HG03342 (cell line): ENCODE measurements at regions not wholly inside any gene's neighbourhood (a gene's known extent, or its start where the extent isn't known, plus 50 kb on each side); places are given as distances from the start of the nearest gene placed in this dataset.

Experiments used
- ATAC-seq: cut with Tn5 transposase; IDR thresholded peaks from one replicate; pipeline ENCODE4 v1.9.1; 2021; ENCODE audit warnings: mild to moderate bottlenecking, moderate library complexity; ENCODE audit not compliant: unreplicated experiment

DNA sequence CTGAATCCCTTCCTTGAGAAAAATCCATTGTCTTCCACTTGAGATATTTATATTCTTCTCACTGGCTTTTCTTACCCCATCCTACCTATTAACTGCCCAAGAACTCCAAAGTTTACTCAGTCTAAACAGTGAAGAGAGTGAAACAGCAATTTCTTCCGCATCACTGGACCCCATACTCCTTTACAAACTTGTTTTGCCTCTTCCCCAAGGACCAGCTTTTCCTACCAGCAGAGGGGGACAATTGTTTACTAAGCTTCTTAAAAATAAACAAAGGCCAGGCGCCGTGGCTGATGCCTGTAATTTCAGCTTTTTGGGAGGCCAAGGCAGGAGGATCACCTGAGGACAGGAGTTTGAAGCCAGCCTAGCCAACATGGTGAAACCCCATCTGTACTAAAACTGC, 52.0 kb downstream of the LRATD1 start:
- ATAC-seq, result no peak

DNA sequence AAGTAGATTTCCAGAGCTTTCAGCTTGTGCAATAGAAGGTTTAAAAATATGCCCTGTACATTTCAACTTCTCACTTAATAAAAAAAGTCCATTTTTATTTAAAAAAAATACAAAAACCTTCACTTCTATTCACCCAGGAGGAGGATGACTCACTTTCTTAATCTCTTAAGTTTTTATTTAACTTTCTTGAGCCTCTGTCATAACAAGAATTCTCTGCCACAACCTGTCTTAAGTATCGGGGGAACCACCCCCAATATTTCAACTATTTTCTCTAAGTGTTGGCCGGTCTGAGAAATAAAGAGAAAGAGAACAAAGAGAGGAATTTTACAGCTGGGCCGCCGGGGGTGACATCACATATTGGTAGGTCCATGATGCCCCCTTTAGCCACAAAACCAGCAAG, 58.4 kb downstream of the LRATD1 start:
- ATAC-seq, result no peak

DNA sequence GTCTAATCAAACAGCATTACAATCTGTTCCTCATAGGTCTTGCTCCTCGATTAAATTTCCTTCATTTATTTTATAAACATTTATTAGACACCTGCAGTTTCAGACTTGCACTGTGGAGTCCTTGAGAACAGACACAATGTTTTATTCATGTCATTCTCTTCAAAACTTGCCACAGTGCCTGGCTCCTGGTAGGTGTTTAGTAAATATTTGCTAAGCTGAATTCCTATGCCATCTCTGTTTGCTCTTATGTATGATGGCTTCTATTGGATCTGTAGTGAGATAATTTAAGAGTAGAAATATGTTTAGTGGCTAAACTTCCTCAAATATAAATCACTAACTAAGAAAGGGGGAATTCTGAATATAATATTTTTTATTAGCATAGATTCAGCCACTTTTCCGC, 61.4 kb downstream of the LRATD1 start:
- no peak for ATAC-seq

DNA sequence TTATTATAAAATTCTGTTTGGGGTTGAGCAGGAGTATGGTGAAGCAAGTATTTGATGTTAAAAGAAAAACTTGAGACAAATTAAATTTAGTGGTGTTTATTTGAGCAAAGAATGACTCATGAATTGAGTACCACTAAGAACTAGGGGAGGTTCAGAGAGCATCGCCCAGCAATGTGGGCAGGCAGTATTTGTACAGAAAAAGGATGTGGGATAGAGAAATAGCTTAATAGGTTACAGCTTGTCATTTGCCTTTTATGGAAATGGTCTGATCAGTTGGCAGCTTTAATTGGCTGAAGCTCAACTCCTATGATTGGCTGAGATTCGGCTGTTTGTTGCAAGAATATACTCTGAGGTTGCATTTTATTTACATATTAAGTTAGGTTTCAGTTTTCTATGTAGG, 68.2 kb downstream of the LRATD1 start:
- ATAC-seq, result no peak

DNA sequence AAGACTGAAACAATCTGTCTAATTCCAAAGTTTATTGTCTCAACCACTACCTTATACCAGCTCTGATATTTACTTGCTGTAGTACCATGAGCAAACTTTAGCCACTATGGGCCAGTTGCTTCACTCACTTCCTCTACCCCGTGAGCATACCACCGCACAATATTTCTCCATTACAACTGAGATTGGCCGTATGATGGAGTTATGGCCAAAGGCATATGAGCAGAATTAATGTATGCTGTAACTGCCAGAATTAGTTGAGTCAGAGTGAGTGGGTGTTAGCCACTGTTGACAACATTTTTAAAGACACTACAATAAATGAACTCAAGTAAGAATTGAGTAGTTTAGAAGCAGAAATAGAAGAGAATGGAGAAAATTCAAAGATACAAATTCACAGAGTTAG, 69.7 kb downstream of the LRATD1 start:
- no peak for ATAC-seq

DNA sequence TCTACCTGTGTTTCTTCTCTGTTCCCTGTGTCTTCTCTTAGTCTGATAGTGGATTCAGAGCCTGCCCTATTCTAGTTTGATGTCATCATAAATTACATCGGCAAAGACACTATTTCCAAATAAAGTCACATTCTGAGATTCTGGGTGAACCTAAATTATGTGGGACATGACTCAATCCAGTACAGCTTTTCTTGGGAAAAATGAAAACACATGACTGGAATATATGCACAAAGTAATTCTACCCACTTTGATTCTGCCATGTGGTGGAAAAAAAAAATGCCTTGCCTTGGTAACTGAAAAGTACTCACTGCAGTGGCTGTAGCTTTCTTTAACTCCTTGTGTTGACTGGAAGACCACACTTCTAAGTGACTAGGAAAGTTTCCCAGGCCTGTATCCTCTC, 73.7 kb downstream of the LRATD1 start:
- ATAC-seq, result no peak

DNA sequence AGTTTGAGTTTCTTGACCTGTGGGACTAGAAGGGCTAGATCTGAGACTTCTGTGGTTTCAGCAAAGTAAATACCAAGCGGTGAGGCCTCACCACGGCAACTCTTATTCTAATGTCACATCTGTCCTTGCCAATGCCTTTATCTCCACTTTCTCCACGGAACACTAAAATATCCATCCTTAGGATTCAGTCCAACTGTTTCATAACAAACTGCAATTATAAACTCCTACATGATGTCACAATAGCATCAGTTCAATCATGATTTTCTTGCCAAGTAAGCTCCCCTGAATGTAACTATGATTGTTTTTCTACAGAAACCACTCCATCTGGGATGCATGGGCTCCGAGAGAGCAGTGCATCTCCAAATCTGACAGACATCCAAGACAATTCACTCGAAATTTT, 79.6 kb downstream of the LRATD1 start:
- no peak for ATAC-seq

DNA sequence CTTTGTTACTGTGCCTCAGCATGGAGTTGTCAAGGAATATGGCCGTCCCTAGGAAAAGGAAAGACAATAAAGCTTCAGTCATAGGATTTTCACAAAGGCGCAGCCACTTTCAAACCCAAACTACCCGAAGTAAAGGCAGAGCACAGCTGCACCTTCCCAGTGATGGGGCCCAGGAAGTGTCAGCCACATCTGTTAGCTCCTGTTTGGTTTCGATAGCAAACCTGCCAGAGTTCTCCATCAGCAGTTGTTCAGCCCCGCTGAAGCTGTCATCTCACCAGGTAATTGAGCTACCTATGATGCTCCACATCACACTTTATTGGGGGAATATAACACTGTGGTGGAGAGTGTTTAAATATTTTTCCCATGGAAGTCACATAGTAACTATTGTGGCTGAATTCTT, 80.7 kb downstream of the LRATD1 start:
- no peak for ATAC-seq

DNA sequence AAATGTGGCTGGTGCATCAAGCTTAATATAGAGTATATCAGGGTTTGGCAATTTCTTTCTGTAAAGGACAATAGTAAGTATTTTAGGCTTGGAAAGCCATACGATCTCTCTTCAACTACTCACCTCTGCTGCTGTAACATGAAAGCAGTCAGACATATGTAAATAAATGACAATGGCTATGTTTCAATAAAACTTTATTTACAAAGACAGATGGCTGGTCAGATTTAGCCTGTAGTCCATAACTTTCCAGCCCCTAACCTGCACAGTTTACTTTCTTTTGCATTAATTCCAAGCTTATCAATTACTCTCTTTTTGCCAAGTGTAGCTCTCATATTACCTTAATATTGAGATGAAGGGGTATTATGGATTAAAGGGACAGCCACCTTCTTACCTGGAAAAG, 83.1 kb downstream of the LRATD1 start:
- no peak for ATAC-seq

DNA sequence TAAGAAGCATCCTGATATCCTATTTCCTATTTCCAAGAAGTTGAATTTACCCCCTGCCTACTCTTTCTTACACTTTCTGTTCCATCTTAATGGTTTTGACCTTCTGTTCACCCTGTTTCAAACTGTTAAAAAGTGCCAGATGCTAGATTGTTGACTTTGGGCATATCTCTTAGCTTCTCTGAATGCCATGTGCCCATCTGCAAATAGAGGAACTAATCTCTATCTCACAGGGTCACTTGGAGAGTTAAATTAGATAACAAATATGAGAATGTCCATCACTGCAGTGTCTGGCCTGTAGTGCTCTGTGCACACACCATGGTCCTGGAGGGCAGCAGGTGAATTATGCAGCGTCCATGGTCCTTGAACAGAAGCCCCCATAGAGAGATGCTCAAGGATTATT, 83.8 kb downstream of the LRATD1 start:
- ATAC-seq, result no peak

DNA sequence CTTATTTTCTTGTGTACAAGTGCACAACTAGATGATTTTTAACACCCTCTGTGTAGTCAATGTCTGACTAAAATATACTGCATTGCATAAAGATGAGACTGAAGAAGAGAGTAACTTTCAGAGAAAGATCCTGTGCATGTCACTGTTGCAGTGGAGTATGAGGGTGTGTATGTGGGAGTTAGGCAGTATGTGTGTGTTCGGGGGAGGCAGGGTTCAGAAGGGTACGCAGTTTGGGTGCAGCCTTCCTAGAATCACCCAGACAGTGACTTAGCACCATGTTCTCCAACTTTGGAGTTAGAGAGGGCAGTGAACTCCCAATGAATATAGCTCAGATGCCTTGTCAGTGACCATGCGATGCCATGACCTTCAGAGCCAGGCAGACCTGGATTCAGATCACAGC, 84.6 kb downstream of the LRATD1 start:
- ATAC-seq, result no peak

DNA sequence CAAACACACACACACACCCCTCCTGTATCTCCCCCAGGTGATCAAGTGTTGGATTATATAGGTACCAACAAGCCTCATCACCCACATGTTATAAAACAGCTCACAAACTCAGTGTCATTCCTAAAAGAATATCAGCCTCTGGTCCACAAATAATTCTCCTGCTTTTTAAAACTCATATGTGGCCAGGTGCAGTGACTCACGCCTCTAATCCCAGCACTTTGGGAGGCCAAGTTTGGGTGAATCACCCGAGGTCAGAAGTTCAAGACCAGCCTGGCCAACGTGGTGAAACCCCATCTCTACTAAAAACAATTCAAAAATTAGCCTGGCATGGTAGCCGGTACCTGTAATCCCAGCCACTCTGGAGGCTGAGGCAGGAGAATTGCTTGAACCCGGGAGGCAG, 87.8 kb downstream of the LRATD1 start:
- no peak for ATAC-seq

DNA sequence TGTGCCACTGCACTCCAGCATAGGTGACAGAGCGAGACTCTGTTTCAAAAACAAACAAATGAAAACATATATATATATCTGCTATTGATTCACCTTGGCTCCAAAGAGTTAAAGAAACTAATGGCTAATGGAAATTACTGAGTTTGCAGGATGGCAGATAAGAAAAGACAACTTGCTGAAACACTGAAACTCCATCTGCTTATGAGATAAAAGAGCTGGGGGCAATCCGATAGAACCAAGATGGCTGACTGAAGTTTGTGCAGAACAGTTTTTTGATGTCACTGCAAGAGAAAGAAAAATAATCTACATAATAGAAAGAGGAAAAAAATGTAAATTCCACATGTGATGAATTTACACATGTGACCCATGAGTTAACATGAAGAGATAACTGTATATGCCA, 88.2 kb downstream of the LRATD1 start:
- ATAC-seq, result no peak

DNA sequence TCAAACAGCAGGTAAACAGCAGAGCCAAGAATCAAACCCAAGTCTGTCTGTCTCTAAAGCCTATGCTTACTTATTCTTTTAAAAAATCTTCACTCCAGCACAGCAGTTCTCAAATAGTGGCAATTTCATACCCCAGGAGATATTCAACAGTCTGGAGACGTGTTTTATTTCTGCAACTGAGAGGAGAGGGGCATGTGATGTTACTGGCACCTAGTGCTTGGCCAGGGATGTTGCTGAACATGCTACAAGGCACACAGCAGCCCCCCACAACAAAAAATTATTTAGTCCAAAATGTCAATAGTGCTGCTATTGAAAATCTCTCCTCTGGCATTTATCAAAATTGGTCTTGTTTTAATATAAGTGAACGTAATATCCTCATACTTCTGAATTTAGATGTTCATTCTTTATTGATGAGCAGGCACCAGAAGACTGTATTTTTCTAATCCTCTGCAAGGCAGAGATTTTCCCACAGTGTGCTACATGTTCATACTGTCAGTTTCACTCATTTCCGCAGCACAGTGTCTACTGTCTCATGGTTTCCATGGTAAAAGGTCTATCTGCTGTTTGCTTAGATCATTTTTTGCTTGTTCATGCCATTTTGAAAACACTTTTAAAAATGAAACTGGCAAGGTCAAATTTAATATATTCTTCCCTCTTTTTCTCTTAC, 90.5 kb downstream of the LRATD1 start:
- ATAC-seq, result no peak

DNA sequence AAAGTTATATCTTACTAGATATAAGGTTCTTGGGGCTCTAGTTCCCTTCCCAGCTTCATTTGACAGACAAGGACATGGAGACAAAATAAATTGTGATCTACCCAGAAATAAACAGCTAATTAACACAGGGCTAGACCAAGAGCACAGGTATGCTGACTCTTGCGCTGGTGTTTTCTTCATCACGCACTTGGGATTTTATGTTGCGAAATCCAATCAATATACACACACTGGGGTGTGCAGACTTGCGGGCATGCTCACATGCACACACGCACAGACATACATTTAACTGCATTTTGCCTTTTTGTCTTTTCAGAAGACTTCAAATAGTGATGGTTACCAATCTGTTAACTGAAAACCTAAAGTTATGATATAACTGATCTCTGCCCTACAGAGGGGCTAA, 91.2 kb downstream of the LRATD1 start:
- no peak for ATAC-seq

DNA sequence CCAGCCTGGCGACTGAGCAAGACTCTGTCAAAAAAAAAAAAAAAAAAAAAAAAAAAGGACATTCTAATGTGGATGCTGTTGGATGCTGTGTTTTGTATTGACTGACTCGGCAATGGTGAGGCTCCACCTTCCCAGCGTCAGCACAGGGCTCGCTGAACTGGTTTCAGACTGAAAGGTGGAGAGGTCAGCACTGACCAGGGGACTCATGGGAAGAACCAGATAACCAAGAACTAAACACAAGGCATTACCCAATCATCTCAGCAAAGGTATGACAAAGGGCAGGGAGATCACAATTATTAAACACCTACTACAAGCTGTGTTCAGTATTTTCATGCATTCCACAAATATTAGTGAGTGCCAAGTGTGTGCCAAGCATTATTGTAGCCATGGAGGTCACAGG, 103.2 kb downstream of the LRATD1 start:
- ATAC-seq, result no peak

DNA sequence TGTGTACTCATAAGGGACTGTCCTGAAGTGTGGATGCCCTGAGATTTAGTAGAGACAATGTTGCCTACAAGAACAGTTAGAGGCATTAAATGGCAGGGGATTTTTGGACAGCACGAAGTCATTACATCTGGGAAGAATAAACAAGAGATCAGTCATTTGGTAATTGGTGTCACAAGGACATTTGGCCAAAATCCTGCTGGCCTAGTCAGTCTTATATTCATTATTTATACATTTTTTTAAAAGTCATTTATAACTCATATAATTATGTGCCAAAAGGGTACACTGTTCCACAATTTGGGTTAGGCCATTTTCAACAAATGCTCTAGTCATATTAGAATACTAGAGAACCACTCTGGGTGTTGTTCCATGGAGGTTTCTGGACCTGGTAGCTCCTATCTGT, 104.7 kb downstream of the LRATD1 start:
- ATAC-seq, result no peak

DNA sequence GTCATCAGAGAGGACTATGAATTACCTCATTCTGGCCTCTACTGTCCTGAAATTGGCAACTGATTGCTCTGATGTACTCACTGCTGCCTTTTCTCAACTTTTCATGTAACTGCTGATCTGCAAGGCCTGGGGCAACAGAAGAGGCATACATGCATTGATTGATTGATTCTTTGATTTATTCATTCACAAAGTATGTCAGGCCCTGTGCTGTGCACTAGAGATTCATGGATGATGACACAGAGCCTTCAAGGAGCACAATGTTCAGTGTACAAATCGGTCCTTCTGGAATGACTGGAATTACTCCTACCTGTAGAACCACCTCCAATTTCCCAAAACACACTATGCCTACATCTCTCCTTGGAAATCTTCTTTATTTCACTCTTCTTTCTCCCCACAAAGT, 111.3 kb downstream of the LRATD1 start:
- ATAC-seq, result no peak

DNA sequence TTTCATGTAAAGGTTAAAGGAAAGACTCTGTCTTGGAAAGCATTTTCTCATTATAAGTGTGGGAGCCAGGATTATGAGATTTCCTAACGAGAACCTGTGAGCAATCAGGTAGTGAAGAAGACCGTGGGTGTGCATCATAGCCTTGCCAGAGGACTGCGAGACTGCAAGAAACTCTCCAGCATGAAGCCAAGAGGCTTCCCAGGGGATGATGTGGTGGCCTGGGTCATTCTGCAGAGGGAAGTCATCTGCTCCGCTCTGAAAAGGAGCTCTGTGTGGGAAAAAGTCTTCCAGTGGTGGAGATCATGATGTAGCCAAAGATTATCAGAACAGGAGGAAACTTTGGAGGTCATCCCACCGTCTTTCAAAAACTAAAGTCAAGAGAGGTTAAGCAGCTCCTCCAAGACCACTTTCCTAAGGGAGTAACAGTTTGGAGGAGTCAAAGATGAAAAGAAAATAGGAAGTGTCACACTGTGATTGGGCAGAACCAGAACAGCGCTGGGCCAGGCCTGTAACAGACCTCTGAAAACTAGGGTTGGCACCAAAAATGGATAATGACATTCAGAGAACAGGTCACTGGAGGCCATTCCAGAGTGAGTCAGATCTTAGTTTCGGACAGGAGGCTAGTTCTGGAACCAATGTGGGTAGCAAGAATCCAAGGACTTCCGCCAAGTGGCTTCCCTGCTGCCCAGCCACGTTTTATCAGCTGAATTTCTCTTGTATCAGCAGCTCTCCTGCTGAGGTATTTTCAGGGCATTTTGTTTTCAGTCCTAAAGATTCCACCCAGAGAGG, 113.0 kb downstream of the LRATD1 start:
- ATAC-seq, result no peak

DNA sequence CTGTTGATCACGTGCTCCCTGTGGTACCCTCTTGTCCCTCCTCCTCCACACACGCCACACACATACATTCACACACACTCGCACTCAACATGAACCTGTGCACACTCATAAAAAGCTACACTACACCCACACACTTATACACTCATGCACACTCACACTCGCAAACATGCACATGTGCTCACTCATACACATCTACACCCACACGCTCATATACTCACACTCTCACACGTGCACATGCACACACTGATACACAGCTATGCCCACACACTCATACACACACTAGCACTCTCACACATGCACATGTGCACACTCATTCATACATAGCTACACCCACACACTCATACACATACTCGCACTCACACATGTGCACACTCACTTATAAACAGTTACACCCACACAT, 113.6 kb downstream of the LRATD1 start:
- no peak for ATAC-seq

DNA sequence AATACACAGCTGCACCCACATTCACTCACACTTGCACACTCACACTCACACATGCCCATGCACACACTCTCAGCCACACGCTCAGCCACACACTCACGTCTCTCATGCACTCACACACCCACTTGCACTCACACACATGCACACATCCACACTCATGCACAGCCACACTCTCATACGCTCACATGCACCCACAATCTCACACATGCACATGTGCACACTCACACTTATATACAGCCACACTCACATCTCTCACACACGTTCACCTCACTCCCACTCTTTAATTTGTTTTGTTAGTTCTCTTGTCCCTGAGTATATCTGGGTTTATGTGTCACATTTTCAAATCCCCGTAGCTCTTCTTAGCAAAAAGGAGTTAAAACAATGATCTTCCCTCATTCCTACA, 114.9 kb downstream of the LRATD1 start:
- no peak for ATAC-seq

DNA sequence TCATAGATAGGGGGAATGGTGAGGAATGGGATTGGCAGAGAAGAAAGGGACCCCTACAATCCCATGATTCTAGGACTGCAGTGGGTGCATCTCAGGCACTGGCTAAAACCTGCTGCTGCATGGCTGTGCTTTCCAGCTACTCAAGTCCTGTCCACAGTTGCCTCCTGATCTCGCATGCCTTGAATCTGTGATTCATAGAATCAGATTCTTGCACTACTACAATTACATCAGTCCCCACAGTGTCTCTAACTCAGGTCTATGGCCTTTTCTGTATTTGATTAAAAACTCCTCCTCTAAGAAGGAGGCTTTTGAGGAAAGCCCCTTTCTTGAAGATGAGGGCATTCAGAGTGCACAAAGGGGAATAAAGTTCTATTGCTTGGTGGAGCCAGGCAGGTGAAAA, 117.4 kb downstream of the LRATD1 start:
- no peak for ATAC-seq

DNA sequence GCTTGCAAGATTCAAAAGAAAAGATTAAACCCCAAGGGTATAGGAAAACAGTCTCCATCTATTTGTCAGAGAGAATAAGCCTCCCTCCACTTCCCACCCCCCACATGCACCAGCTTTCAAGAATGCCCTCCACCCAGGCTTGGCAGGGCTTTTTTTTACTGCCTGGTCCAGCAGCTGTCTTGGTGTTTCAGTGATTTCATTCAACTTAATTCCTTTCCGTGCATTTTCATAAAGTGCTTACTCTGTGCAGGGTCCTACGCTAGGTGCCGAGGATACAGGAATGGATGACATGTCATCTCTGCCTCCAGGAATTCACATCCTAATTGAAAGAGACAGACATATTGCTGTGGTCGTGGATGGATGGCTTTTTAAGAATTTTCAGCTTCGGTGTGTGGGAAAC, 117.9 kb downstream of the LRATD1 start:
- ATAC-seq, result no peak
